T1000 (cell line): ENCODE measurements at regions not wholly inside any gene's neighbourhood (a gene's known extent, or its start where the extent isn't known, plus 50 kb on each side); places are given as distances from the start of the nearest gene placed in this dataset.

ENCODE experiments used
- DNase-seq: peaks from one replicate; lab custom pipeline; 2025; ENCODE audit warnings: mixed read lengths; lab: John Stamatoyannopoulos, UW

DNA sequence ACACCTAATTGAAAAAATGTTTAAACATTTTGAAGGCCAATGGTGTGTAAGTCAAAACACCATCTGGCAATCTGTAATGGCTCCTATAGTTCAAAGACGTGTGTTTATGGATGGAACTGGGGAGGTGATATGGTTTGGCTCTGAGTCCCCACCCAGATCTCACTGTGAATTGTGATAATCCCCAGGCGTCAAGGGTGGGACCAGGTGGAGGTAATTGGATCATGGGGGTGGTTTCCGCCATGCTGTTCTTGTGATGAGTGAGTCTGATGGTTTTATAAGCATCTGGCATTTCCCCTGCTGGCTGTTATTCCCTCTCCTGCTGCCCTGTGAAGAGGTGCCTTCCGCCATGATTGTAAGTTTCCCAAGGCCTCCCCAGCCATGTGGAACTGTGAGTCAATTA lies 52.2 kb downstream of the ADRA2C start:
- no peak for DNase-seq

DNA sequence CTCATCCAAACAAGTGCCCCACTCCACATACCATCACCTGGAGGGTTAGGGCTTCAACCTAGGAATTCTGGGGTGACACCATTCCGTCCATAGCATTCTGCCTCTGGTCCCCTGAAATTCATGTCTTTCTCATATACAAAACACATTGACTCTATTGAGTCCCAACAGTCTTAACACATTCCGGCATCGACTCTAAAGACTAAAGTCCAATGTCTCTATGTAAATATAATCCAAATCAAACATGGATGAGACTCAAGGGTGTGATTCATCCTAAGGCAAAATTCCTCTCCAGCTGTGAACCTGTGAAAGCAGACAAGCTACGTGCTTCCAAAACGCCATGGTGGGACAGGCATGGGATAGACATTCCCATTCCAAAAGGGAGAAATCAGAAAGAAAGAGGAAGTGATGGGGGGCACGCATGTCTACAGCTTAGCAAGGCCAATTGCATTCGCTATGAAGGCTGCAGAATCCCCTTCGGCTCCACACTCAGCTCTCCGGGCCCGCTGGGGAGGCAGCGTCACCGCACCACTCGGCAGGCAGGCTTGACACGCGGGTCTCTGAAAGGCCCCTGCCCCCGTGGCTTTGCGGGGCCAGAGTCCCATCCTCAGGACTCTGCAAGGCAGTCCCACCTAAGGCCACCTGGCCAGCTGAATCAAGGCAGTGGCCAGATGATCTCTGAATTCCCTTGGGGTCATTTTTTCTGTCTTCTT lies 53.2 kb downstream of the ADRA2C start:
- no peak for DNase-seq

DNA sequence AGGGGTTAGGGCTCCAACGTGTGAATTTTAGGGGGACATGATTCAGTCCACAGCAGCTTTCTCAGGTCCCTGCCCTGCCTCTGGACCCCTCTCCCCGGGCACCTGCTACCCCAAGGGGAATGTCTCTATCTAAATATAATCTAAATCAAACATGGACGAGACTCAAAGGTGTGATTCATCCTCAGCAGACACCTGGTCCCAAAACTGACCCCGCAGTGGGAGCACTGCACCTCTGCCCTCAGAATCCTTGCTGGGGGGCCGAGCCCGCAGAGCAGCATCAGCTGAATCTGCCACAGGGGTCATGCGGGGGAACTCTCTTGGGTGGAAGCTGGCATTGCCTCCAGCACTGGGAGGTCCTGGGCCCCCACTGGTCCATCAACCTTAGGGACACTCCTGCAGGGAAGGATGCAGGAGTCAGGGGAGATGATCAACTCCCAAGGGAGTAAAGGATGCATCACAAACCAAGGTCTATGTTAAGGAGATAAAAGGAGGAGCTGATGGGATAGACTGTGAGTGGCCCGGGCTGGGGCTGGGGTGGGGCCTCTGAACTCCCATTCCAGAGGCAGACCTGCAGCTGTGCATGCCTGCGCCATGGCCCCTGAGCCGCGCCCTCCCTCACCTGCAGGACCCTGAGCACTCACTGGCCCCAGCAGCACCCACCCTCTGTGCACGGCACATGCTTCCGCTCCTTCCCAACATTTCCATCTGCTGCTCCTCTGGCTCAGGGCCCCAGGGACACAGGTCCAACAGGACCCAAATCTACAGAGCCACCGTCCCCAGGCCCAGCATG lies 54.0 kb downstream of the ADRA2C start:
- no peak for DNase-seq

DNA sequence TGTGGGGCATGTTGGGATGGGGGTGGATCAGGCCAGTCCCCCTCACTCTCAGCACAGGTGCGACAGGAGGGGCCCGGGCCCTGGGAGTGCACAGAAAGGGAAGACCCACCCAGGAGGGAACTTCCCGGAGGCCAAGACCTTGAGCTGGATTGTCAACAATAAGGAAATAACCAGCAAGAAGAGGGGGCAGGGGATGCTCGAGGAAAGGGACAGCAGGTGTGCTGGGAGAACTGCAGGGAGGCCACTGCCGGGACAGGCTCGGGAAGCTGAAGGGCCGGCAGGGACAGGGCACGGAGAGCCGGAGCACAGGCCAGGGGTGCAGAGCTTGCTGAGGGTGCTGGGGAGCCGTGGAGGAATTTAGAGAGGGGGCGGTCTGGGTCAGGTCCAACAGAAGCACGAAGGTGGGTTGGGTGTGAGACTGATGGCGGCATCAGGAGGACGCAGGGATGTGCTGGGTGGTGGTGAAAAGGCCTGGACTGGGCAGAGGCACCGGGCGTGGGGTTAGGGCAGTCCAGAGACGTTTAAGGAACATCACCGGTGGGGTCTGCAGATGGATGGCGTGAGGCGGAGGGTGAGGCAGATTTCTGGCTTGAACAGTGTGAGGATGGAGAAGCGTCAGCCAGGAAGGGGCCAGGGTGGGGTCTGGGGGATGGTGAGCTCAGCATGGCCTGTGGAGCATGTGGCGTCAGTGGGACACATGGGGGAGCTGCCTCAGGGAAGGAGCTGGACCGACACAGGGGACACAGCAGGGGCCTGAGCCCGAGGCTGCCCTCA lies 54.8 kb downstream of the ADRA2C start:
- no peak for DNase-seq

DNA sequence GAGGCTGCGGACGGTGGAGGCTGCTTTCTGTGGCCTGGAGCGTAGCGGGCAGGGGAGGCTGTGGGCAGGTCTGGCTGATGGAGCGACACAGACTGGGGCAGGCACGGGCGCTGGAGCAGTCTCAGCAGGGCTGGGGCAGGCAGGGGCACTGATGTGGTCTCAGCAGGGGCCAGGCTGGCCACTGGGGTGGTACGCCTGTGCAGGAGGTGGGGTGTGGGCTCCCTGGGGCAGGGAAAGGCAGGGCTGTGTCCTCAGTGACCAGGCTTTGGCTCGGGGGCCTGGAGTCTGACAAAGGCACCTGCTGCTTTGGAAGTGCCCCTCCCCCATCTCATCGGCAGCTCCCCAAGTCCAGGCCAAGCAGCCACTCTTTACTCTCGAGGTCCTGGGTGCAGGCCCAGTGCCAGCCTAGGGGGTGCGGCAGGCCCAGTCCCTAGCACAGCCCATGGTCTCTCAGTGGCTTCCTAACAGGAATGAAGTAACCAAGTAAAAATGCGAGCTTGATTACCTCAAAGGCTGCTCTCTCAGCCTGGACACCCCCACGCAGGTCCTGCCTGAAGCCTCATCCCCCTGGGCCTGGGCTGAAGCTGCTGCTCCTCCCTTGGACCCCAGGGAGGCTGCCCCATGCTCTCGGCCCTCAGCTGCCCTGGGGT lies 55.5 kb downstream of the ADRA2C start:
- no peak for DNase-seq

DNA sequence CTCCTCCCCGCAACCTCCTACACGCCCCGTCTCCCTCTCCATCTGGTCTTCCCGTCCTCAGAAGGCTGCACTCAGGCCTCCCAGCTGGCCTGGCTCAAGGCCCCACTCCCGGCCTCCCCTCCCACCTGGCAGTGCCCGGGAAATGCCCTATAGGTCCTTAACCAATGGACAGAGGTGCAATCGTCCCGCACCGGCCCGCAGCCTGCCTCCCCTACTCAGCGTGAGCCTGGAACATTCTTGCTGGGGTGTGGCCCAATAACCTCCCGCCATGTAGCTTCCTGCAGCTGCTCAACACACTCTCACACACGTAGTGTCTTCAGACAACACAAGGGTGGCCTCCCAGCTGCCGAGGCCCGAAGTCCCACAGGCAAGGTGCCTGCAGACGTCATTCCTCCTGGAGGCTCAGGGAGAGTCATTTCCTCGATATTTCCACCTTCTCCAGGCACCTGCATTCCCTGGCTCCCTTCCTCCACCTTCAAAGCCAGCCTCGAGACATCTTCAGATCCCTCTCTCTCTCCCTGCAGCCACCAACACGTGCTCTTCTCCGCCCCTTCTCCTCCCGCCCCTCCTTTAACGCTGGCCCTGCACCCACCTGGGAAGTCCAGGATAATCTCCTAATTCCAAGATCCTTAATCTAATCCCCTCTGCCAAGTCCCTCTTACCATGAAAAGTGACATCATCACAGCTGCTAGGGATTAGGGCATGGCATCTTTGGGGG lies 56.2 kb downstream of the ADRA2C start:
- DNase-seq: no peak

DNA sequence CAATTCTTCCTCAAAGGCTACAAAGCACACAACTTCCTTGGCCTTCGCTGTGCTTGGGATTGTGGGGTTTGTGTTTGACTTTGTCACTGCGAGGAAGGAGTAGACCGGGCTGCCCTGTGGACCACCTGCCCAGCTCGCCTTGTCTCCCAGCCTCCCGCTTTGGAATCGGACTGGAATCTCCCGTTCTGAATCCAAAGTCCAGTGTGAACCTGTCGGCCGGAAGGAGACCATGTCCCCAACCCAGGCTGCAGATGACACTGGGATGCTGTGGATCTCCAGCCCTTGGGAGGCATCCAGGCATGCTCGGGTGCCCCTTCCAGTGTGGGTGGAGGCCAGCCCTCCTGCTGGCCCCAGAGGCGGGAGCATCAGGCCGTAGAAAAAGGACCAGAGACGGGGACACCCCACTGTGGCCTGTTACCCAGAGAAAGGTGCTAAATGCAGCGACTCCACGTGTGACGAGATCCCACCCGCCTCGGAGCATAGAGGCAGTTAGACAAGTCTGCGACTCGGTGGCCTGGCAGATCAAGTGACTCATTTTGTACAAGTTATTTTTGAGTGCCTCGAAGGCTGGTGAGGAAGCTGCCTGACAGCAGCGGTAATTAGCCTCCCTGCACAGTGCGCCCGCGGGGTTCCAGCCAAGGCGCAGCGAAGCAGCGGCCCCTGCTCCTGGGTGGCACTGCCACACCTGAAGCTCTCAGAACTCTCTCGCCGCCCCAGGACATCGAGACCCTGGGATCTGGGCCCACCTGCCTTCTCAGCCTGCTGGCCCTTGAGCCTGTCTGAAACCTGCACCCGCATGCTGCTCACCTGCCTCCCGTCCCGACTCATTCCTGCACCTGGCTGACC lies 57.5 kb downstream of the ADRA2C start:
- no peak for DNase-seq

DNA sequence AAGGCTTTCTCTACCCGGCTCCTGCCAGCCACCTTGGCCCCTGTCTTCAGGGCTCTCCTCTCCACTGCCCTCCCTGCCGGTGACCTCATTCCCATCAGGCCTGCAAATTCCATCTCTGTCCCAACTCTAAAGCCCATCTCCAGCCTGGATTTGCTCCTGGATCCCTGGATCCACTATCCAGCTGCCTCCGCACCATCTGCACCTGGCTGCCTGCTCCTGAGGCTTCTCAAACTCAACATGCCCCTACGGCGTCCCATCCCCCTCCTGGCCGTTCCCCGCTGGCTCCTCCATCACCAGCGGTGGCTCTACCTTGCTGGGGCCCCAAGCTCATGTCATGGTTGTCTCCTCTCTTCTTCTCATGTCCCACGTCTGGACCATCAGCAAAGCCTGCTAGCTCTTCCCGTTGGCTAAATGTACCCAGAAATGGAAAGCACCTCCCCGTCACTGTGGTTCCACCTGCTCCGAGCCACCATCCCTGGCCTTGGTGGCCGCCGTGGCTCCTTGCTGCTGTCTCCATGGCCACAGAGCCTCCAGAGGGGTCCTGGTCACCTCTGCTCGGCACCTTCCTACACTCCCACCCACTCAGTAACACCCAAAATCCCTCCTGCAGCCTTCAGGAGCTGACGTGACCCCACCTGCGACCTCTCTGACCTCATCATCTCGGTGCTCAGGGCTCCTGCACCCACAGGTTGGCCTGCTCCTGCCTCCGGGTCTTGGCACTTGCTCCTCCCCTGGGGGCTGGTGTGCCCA lies 58.5 kb downstream of the ADRA2C start:
- DNase-seq: no peak

DNA sequence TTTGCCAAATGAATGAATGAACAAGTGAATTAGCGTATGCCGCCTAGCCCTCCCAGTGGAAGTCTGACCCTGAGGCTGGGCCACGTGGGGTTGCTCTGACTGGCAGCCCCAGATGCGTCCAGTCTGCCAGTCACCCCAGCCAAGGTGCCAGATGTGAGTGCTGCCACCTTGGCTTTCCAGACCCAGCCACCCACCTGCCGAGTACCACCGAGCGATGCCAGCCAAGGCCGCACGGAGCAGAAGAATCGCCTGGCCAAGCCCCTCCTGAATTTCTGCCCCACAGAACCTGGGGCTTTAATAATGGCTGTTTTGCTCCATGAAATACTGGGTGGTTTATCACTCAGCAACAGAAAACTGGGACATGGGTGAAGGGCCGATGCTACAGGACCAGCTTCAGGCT lies 59.3 kb downstream of the ADRA2C start:
- no peak for DNase-seq

GRCh38 chr4:3826247-3827172 lies 60.3 kb downstream of the ADRA2C start:
- no peak for DNase-seq

DNA sequence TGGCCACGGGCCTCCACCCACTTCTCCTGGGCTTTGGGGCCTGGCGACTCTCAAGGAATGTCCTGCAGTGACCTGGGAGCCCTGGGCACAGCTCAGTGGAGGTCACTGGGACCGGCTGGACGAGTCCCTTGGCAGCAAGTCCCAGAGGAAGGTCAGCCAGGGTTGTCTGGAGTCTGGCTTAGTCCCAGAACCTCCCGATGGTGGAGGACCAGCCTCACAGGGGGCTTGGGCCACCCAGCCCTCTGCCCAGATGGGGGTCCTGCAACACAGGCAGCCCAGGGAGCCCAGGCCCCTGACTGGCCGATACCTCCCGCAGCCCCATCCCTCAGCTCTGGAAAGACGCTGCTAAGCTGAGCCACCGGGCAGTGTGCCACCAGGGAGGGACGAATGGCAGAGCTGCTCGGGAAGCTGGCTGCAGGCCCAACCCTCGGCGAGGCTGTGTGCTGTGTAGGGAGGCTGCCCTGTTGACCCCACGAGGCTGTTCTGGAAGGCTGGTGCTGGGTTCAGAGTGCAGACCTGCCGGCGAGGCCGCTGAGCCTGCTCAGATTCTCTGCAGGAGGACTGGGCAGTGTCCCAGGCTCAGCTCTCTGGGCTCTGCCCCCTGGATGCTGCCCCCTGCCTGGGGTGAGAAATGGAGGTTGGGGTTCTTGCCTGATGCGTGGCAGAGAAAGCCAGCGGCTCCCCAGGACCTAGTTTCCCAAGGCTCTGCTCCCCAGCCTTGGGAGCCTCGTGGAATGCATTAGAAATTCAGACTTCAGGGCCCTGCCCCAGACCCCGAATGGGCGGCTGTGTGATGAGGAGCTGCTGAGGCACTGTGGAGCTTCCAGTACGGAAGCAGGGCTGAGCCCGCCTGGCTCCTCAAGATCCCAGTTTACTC lies 61.7 kb downstream of the ADRA2C start:
- no peak for DNase-seq

DNA sequence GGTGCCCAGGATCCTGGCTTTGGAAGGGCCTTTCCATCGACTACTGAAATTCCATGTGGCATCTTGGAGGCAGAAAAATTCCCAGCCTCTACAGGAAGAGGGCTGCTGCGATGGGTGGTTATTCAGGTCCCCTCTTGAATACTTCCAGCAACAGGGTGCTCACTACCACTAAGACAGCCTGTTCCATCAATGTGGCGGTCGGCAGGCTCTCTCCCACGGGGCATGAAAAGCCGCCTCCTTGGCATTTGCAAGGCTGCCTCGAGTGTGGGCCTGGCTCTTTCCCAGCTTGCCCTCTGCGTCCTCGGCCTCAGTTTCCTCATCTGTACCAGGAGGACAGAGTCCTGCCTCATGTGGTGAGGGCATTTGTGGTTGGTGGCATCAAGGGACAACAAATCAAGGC lies 62.4 kb downstream of the ADRA2C start:
- DNase-seq: no peak

DNA sequence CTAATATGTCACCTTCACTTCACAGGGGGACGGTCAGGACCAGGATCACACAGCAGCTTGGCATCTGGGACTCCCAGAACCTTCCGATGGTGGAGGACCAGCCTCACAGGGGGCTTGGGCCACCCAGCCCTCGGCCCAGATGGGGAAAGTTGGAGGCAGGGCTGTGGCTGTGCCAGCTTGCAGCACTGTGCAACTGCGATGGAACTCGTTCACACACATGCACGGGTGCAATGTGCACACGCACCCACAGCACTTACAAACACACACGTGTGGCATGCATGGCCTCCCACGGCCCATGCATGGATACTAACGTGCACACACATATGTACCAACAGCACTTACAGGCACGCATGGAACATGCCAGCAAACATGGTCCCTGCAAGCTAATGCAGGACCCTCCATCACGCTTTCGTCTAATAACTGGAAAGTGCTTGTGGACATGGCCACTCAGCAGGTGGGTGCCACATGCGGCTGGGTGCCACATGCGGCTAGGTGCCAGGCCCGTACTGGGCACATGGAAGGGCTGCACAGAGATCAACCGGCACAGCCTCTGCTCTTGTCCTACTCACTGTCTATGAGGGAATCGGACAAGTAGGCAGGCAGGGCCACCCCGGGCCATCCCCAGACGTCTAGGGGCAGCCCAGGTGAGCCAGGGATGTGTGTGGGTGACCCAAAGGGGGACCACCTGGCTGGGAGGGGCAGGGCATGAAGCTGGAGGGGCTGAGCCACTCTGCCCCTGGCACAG lies 63.2 kb downstream of the ADRA2C start:
- no peak for DNase-seq

- DNase-seq: no peak
Measured at GRCh38 chr4:3829956-3830773, 64.0 kb downstream of the ADRA2C start.

GRCh38 chr4:3830774-3831528 lies 64.8 kb downstream of the ADRA2C start:
- no peak for DNase-seq
